ENCODE measurements at regions not wholly inside any gene's neighbourhood (a gene's known extent, or its start where the extent isn't known, plus 50 kb on each side); places are given as distances from the start of the nearest gene placed in this dataset.
"Not testable (repeated sequence)": the region's sequence is repeated elsewhere in the genome, so short reads cannot be mapped to it uniquely, and the experiment has no call there.

DNA sequence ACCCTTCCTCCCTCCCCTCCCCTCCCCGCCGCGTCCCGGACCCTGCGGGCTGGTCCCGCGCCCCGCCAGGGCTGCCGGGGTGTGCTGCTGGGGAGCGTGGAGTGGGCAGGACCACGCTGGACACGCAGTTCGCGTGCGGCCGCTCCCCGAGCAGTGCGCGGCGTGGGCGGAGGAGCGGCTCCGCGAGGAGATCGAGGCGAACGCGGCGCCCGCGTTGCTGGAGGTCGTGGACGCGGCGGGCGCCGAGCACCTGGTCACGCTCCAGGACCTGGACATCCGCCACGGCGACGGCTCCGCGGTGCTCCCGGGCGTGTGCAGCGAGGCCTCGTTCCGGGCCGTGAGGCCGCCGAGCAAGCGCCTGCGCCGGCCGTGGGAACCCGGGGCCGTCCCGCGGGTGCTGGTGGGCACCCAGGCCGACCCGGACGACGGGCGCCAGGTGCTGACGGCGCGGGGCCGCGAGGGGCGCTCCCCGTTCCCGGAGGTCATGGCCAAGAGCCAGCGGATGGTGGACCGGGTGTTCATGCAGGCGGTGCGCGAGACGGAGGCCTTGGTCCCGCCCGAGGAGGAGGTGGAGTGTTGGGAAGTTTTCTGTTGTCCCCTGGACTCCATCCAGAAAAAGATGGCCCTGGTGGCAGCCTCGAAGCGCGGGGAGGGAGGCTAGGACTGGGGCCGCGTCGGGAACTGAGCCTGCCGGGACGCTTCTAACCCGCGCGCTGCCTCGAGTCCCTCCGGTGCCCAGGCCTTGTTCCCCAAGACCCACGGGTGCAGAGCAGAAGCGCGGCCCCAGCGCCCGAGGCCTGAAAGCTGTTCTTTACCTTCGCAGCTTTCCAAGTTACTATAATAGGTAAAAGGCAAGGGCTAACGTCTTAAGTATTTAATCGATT is 54.7 kb upstream of the EIF5 start:
- DNase-seq (ENCODE audit: low read depth) = no peak
- H3K4me3 ChIP-seq (ENCODE audit: low read depth, low read length) = peak overlapping the region; percentile 31
- TF ChIP-seq, protein P1, sequence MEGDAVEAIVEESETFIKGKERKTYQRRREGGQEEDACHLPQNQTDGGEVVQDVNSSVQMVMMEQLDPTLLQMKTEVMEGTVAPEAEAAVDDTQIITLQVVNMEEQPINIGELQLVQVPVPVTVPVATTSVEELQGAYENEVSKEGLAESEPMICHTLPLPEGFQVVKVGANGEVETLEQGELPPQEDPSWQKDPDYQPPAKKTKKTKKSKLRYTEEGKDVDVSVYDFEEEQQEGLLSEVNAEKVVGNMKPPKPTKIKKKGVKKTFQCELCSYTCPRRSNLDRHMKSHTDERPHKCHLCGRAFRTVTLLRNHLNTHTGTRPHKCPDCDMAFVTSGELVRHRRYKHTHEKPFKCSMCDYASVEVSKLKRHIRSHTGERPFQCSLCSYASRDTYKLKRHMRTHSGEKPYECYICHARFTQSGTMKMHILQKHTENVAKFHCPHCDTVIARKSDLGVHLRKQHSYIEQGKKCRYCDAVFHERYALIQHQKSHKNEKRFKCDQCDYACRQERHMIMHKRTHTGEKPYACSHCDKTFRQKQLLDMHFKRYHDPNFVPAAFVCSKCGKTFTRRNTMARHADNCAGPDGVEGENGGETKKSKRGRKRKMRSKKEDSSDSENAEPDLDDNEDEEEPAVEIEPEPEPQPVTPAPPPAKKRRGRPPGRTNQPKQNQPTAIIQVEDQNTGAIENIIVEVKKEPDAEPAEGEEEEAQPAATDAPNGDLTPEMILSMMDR (conservative IDR thresholded peaks at IDR 0.05; ENCODE audit: low read depth, low read length) = no peak

DNA sequence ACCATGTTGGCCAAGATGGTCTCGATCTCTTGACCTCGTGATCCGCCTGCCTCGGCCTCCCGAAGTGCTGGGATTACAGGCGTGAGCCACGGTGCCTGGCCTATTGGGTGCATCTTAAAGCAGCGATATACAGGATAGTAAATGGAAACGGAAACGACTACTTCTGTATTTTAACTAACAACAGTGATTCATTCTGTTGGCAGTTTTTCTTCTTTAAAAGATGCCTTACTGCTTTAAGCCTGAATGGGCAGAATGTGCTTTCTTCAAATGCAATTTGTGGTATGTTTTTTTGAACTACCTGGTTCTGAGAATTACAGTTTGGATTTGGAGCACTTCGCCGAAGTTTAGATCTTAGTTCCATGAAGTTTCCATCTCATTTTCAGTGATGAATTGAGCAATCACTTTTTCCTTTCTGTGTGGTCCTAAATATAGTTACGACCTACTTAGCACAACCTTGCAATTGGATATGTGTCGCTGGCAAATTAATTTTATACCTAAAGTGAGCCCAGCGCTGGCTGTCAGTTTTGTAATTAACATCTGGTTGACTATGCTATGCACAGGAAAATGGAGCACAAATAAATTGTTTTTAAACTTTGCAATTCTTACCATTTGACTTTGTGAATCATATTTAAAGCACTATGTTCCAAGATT is 53.6 kb upstream of the EIF5 start:
- TF ChIP-seq, protein P1 (conservative IDR thresholded peaks at IDR 0.05; ENCODE audit: low read depth, low read length) = no peak
- no peak for DNase-seq (ENCODE audit: low read depth)
- no peak overlapping the region for H3K4me3 ChIP-seq (ENCODE audit: low read depth, low read length)

DNA sequence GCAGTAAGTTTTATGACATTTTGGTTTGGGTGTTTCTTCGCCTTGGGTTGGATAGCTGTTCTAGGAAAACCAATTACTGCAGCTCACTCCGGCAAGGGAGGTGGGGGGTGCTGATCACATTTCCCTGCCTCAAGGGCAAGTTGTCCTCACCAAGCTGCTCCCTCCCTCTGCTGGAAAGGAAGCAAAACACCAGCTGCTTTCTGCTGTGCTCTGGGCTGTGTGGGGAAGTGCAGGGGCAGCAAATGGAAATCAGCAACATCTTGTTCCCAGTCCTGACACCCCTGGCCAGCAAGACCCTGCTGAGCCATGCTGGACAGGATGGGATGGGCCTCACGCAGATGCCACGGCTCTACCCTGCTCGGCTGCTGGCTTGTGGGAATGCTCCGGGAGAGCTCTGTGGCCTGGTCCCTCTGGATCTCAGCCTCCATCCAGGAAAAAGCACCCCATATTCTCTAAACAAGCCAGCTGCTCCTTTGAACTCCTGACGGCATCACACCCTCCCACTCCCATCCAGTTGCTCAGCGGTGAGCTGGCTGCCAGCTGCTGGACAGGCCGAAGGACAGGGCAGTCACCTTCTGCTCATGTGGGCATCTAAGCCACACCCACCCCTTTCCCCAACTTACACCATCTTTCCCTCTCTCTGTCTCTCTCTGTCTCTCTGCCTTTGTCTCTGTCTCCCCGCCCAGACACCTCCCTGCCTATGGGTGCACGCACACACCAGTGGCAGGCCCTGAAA is 52.4 kb upstream of the EIF5 start:
- H3K4me3 ChIP-seq (ENCODE audit: low read depth, low read length) = no peak overlapping the region
- no peak for DNase-seq (ENCODE audit: low read depth)
- TF ChIP-seq, protein P1 (conservative IDR thresholded peaks at IDR 0.05; ENCODE audit: low read depth, low read length) = peak; percentile 83

DNA sequence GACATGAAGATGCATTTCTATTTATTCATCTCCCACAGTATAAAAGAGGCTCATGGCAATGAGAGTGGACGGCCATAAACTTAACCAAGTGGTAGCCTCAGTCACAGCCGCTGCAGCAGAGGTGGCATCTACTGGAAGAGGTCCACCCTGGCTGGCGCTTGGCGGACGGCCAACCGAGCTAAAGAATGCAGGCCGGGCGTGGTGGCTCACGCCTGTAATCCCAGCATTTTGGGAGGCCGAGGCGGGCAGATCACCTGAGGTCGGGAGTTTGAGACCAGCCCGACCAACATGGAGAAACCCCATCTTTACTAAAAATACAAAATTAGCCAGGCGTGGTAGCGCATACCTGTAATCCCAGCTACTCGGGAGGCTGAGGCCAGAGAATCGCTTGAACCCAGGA is 51.7 kb upstream of the EIF5 start:
- H3K4me3 ChIP-seq (ENCODE audit: low read depth, low read length); DNase-seq (ENCODE audit: low read depth): not testable (repeated sequence)

DNA sequence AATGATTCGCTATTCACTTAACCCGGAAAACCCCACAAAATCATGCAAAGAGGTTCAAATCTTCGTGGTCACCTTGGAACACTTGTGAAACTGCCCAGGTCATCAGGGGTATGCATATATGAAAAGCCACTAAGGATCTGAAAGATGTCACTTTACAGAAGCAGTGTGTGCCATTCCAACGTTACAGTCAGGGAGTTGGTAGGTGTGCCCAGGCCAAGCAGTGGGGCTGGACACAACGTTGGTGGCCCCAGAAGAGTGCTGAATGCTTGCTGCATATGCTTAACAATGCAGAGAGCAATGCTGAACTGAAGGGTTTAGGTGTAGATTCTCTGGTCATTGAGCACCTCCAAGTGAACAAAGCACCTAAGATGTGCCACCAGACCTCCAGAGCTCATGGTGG is 51.1 kb upstream of the EIF5 start:
- DNase-seq (ENCODE audit: low read depth) = no peak
- TF ChIP-seq, protein P1 (conservative IDR thresholded peaks at IDR 0.05; ENCODE audit: low read depth, low read length) = no peak
- H3K4me3 ChIP-seq (ENCODE audit: low read depth, low read length) = no peak overlapping the region

DNA sequence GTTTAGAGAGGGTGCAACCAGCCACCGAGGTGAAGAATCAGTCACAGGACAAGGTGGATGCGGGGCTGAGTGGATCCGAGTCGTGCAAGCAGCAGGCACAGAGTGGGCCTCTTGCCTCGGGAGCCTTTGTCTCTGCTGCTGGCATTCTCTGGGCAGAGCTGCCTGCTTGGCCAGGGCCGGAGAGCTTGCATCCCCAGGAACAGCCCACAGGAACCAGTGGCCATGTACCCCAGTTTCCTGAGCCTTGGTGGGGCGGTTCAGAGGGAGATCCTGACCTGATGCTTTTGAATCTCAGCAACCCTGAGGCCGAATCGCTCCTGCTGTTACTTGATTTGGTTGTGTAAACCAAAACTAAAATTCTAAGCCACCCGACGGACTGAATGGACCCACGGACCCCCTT is 50.1 kb upstream of the EIF5 start:
- DNase-seq (ENCODE audit: low read depth) = no peak
- TF ChIP-seq, protein P1 (conservative IDR thresholded peaks at IDR 0.05; ENCODE audit: low read depth, low read length) = no peak

More for the DNA sequence above, 50.1 kb upstream of the EIF5 start:
- H3K4me3 ChIP-seq (ENCODE audit: low read depth, low read length) = no peak overlapping the region
